Heart right ventricle (tissue), 16 donors: ENCODE measurements at regions not wholly inside any gene's neighbourhood (a gene's known extent, or its start where the extent isn't known, plus 50 kb on each side); places are given as distances from the start of the nearest gene placed in this dataset.
"Not testable (repeated sequence)": the region's sequence is repeated elsewhere in the genome, so short reads cannot be mapped to it uniquely, and the experiment has no call there.

Experiments used
- ATAC-seq, 8 donors: fragments of 200-7000 bp; cut with Tn5 transposase; one replicate each; pipeline ENCODE4 v1.9.1; 2020; ENCODE audit warnings: mild to moderate bottlenecking in 8 of 8, moderate library complexity in 8 of 8, moderate number of reproducible peaks in 1 of 8
- DNase-seq, 2 donors: peaks; one replicate each; pipeline ENCODE4 v3.0.0-alpha.2; 2020
- H3K27ac ChIP-seq, 10 donors: fragments of 200-600 bp; sonication (generic) in 2 of 10; one replicate each; pipeline versions ENCODE4 v1.5.0 to v1.8.0; 2020 to 2022; ENCODE audit warnings: mild to moderate bottlenecking in 3 of 10
- H3K27me3 ChIP-seq, 7 donors: fragments of 200-600 bp; one replicate each; pipeline ENCODE4 v1.8.0; 2021 to 2022; ENCODE audit warnings: mild to moderate bottlenecking in 2 of 7
- H3K36me3 ChIP-seq, 9 donors: fragments of 200-600 bp; sonication (generic) in 1 of 9; one replicate each; pipeline versions ENCODE4 v1.5.0 to v1.8.0; 2020 to 2022; ENCODE audit warnings: mild to moderate bottlenecking in 2 of 9
- H3K4me1 ChIP-seq, 9 donors: fragments of 200-600 bp; sonication (generic) in 1 of 9; one replicate each; pipeline versions ENCODE4 v1.5.0 to v1.8.0; 2020 to 2022; ENCODE audit warnings: mild to moderate bottlenecking in 4 of 9
- H3K4me3 ChIP-seq, 10 donors: fragments of 200-600 bp; sonication (generic) in 2 of 10; one replicate each; pipeline versions ENCODE4 v1.5.0 to v1.8.0; 2020 to 2022; ENCODE audit warnings: mild to moderate bottlenecking in 7 of 10, moderate library complexity in 2 of 10
- H3K9me3 ChIP-seq, 11 donors: fragments of 200-600 bp in 10 of 11; sonication (generic) in 2 of 11; one replicate each; pipeline versions ENCODE4 v1.5.0 to v1.8.0; 2013 to 2022; ENCODE audit warnings: mild to moderate bottlenecking in 2 of 11, control low read depth in 1 of 11, moderate library complexity in 1 of 11
- WGBS, 2 donors: extraction: QIAGEN DNeasy Blood & Tissue Kit; methylation state at CpG; one replicate each; pipeline ENCODE4 v1.1.7; 2013; ENCODE audit warnings: inconsistent platforms in 1 of 2; 5-methylcytosine and 5-hydroxymethylcytosine counted together
- intact Hi-C, 10 donors: fragments of 100-400 bp; cut with DNase I; formaldehyde crosslinking; loops; one replicate each; pipeline versions ENCODE4 v1.11.1 to v1.14.2; 2022
- TF ChIP-seq, protein P1 (sequence below), 9 donors: fragments of 200-600 bp; sonication (generic) in 2 of 9; IDR thresholded peaks; one replicate each; pipeline versions ENCODE4 v1.5.0 to v1.8.0; 2021 to 2022; ENCODE audit warnings: antibody characterized with exemption in 9 of 9, mild to moderate bottlenecking in 5 of 9, moderate library complexity in 1 of 9
- donor health status: Arrhythmogenic right ventricular cardiomyopathy.
- donor health status: ischemic (EF 13 %, LVEDD 7.1; RV severe dilation, severe dysfunction).
- donor health status: healthy with polysubstance abuse.
- donor health status: DM: no; HTN: yes; CAD: no.
- donor health status: DM: no; HTN: no; CAD: no.
- donor health status: ischemic (EF 25% LVEDD 6.9; RV normal size, moderate dysfunction).
- donor health status: ischemic (EF 25% LVEDD 5.7; RV mildly dilated, moderate dysfunction).
- donor health status: healthy.
- donor health status: DM: yes; HTN: yes; CAD: no.
- donor health status: Ischemic cardiomyopathy.
- donor health status: ischemic (EF 35%, LVEDD 5.7; RV mildly dilated, moderate dysfunction).
- donor health status: nonischemic (EF 11% LVEDD 7.7; RV severe dilation, severe dysfunction).
- donor health status: DM: yes; HTN: yes; CAD: no.
- donor health status: PGD.
- donor health status: ischemic (EF 29% LVEDD 5.4; RV normal size, mild dysfunction).
- donor health status: nonischemic (EF 23%, LVEDD 6.1; RV moderate dilation, normal function).

- TF ChIP-seq, protein P1, sequence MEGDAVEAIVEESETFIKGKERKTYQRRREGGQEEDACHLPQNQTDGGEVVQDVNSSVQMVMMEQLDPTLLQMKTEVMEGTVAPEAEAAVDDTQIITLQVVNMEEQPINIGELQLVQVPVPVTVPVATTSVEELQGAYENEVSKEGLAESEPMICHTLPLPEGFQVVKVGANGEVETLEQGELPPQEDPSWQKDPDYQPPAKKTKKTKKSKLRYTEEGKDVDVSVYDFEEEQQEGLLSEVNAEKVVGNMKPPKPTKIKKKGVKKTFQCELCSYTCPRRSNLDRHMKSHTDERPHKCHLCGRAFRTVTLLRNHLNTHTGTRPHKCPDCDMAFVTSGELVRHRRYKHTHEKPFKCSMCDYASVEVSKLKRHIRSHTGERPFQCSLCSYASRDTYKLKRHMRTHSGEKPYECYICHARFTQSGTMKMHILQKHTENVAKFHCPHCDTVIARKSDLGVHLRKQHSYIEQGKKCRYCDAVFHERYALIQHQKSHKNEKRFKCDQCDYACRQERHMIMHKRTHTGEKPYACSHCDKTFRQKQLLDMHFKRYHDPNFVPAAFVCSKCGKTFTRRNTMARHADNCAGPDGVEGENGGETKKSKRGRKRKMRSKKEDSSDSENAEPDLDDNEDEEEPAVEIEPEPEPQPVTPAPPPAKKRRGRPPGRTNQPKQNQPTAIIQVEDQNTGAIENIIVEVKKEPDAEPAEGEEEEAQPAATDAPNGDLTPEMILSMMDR (IDR thresholded peaks at IDR 0.05) = no peak
- no peak overlapping the region for H3K27ac ChIP-seq
- intact Hi-C loops = no loop called here
- no peaks in the 10 kb centered on the region for H3K27me3 ChIP-seq
- ATAC-seq = no peak
- WGBS, 2 donors = 67 to 69% methylated on average over 1 of the region's 1 CpG
- DNase-seq = no peak
- H3K36me3 ChIP-seq = no peaks in the 10 kb centered on the region
- no peaks in the 10 kb centered on the region for H3K4me1 ChIP-seq
- peaks cover 0 to 58% (median 10%) of the 10 kb centered on the region in 11 donors for H3K9me3 ChIP-seq
- no peak overlapping the region for H3K4me3 ChIP-seq
These were observed 754.7 kb upstream of the CDH6 start for GRCh38 chr5:30438785-30439184.

- intact Hi-C loops = no loop called here
- peaks cover 0 to 62% (median 10%) of the 10 kb centered on the region in 11 donors for H3K9me3 ChIP-seq
- DNase-seq (no peak), ATAC-seq (no peak)
- no peak overlapping the region for H3K4me3 ChIP-seq
- WGBS, 2 donors = 65 to 72% methylated on average over 3 of the region's 3 CpGs
- H3K27ac ChIP-seq = no peak overlapping the region
- no peaks in the 10 kb centered on the region for H3K4me1 ChIP-seq
- TF ChIP-seq, protein P1 (IDR thresholded peaks at IDR 0.05) = no peak
- no peaks in the 10 kb centered on the region for H3K27me3 ChIP-seq
- no peaks in the 10 kb centered on the region for H3K36me3 ChIP-seq
These were observed 756.8 kb upstream of the CDH6 start for GRCh38 chr5:30436691-30437090.

DNA sequence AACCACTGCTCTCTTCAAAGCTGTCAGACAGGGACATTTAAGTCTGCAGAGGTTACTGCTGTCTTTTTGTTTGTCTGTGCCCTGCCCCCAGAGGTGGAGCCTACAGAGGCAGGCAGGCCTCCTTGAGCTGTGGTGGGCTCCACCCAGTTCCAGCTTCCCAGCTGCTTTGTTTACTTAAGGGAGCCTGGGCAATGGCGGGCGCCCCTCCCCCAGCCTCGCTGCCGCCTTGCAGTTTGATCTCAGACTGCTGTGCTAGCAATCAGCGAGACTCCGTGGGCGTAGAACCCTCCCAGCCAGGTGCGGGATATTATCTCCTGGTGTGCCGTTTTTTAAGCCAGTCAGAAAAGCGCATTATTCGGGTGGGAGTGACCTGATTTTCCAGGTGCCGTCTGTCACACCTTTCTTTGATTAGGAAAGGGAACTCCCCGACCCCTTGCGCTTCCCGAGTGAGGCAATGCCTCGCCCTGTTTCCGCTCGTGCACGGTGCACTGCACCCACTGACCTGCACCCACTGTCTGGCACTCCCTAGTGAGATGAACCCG lies 764.5 kb upstream of the CDH6 start:
- H3K4me1 ChIP-seq, ATAC-seq, H3K36me3 ChIP-seq, DNase-seq, H3K4me3 ChIP-seq, intact Hi-C loops, H3K27me3 ChIP-seq, H3K27ac ChIP-seq: not testable (repeated sequence)
- WGBS, 2 donors = 70 to 82% methylated on average over 19 to 20 of the region's 20 CpGs
- H3K9me3 ChIP-seq = peaks cover 0 to 26% (median 0%) of the 10 kb centered on the region in 11 donors

DNA sequence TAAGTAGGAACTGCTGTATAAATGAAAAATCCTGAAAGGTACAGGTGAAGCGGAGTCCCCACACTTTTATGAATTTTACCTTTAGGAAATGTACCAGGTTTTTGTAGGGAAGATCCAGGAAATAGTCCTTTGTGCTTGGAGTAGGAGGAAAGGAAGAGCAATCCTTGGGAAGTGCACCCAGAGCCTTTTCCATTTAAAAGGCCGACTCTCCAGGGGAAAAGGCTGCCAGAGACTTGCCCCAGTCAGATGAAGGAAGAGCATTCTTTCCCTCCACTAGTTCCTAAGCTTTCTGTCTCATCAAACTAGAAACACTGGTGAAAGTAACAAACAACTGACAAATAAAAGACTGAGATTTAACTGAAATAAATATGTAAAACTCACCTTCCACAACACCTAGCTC lies 779.4 kb upstream of the CDH6 start:
- intact Hi-C loops = no loop called here
- Histone ChIP-seq H3K4me3 (no peak overlapping the region), H3K27ac (no peak overlapping the region), H3K9me3 (no peaks in the 10 kb centered on the region), H3K27me3 (no peaks in the 10 kb centered on the region), H3K4me1 (no peaks in the 10 kb centered on the region), H3K36me3 (no peaks in the 10 kb centered on the region)
- ATAC-seq = no peak
- DNase-seq = no peak
- 64 to 66% methylated on average over 2 of the region's 2 CpGs for WGBS, 2 donors
- TF ChIP-seq, protein P1 (IDR thresholded peaks at IDR 0.05) = no peak

DNA sequence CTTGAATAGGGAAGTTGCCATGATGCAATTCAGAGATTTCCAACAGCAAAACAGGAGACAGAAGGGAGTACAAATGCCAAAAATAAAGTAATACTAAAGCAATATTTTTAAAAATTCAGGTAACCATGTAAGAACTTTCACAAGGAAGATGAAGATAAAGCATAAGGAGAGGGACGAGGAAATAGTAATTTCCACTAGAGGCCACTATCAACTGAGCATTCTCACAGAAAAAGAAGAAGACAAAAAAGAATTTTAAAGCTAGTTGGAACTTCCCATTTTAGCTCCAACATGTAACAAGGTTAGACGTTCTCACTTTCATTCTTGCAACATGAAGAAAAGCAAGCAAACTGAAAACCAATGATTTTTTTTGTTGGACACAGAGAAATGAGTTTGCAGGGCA lies 779.9 kb upstream of the CDH6 start:
- no peak for ATAC-seq
- TF ChIP-seq, protein P1 (IDR thresholded peaks at IDR 0.05) = no peak
- DNase-seq = no peak
- intact Hi-C loops = no loop called here
- no peaks in the 10 kb centered on the region for H3K4me1 ChIP-seq
- H3K36me3 ChIP-seq = no peaks in the 10 kb centered on the region
- WGBS, 2 donors = 41 to 46% methylated on average over 2 of the region's 2 CpGs
- no peaks in the 10 kb centered on the region for H3K9me3 ChIP-seq
- no peaks in the 10 kb centered on the region for H3K27me3 ChIP-seq
- H3K4me3 ChIP-seq = no peak overlapping the region
- H3K27ac ChIP-seq = no peak overlapping the region
